ENCODE measurements at regions not wholly inside any gene's neighbourhood (a gene's known extent, or its start where the extent isn't known, plus 50 kb on each side); places are given as distances from the start of the nearest gene placed in this dataset.

- no peak for DNase-seq
Measured at GRCh38 chrX:39982948-39983347, 114.8 kb downstream of the BCOR start.

DNA sequence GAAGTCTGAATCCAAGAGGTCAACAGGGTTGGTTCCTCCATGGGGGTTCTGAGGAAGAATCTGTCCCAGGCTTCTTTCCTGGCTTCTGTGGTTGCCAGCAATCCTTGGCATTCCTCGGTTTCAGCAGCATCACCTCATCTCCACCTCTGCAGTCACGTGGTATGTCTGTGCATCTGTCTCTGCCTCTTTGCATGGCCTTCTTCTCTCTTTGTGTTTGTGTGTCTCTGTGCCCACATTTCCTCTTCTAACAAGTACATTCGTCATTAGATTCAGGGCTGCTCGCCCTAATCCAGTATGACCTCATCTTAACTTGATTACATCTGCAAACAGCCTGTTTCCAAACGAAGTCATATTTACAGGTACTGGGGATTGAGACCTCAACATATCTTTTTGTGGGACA is 114.0 kb downstream of the BCOR start:
- DNase-seq, result no peak

DNA sequence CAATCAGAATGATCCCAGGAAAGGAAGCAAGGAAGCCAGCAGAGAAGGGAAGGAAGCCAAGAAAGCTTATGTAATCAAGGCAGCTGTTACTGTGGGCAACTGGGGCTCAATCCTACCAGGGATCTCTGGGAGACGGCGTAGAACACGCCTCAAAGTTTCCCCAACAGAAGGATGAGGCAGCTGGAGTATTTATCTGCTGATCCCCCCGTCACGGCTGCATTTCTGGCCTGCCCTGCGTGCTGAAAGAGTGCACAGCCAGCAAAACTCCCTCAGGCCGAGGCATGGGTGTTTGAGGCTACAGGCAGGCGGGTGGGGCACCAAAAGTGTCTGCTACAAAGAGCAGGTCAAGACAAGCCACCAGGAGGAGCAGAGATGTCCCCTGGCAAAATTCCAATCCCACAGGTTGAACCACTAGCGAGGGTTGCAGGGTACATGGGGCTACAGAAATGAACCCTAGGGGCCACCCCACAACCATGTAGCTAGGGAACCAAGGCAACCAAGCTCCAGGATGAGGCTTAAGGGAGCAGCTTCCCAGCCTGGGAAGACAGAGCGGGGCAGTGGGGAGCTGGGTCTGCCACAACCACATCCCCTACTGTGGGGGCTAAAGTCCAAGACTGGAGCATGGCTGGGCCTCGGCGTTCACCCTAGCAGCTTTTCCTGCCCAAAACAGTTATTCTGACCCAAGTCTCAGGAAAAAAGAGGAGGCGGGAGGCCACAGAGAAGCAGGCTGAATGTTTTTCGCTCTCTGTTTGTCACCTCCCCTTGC is 113.4 kb downstream of the BCOR start:
- no peak for DNase-seq

DNA sequence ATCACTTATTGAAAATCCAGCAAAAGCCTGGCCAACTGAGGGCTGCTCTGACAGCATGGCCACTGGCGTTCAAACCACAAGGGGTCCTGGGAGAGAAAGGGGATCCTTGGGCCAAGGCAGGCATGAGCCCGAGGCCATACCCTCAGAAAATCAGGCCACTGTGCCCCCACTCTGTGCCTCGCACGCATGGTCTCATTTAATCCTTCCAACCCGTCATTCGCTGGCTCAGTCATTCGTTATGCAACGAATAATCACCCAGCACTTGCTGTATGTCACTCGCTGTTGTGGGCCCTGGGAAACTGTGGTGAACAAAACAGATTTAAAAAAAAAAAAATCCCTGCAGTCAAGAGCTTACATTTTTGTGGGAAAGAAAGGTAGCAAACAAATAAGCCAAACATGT is 112.7 kb downstream of the BCOR start:
- DNase-seq, result no peak

DNA sequence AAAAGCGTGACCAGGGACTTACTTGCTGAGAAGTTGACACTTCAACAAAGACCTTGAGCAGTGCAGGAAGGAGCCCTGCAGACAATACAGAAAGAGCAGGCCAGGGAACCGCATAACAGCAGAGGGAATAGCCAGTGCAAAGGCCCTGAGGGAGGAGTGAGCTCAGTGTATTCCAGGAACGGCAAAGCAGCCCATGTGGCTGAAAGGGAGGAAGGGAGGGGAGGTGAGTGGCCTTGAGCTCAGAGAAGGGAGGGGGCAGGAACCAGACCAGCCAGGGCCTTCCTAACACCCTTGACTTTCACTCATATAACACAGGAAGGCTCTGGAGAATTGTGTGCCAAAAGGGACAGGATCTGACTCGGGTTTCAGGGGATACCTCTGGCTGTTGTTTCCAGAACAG is 112.2 kb downstream of the BCOR start:
- DNase-seq, result no peak

GRCh38 chrX:39988496-39988895 is 109.3 kb downstream of the BCOR start:
- no peak for DNase-seq

DNA sequence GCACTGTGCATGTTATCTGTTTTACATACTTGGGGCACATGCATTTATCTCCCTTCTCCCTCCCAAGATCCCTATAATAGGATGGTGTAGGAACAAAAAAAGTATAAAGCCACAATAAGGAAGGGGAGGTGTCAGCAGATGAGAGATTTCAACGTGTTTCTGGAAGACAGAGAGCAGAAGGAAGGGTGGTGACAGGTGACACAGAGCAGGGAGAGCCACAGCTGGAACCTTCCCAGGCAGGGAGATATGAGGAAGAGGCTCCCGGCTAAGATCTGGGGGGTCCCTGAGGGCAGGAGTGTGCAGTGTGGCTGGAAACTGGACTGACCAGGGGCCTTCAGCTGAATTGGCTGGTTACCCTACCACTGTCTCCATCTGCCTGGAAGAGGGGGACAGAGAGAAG is 107.4 kb downstream of the BCOR start:
- DNase-seq, result no peak

DNA sequence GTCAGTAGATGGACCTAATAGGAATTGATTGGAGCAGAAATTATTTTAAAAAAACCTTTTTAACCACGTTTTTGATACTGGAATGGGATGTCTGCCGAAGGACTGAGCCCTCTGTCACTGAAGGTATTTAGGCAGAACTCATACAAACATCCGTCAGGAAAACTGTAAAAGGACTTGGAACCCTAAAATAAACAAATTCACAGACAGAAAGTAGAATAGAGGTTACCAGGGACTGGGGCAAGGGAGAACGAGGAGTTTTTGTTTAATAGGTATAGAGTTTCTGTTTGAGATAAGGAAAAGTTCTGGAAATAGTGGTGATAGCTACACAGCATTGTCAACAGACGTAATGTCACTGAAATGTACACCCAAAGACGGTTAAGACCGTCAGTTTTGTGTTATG is 105.5 kb downstream of the BCOR start:
- DNase-seq, result no peak

DNA sequence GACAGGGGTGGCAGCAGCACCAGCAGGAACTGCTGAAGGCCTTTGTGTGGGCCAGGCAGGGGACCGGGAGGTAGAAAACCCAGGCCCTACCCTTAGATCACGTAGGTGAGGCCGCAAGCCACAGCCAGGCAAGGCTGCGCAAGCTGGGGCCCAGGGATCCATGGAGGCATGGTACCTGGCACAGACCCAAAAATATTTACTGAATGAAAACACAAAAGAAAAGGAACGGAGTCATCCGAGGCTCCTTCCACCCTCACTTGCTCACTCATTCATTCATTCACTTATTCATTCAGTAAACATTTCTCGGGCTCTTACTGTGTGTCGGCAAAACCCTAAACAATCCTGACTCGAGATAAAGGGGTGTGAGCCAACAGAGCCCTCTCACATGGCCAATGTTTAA is 102.3 kb downstream of the BCOR start:
- DNase-seq, result no peak

- no peak for DNase-seq
Measured at GRCh38 chrX:39996536-39996935, 101.2 kb downstream of the BCOR start.

- DNase-seq, result no peak
Measured at GRCh38 chrX:39998636-39999406, 98.9 kb downstream of the BCOR start.

Data from T-helper 9 cell (primary cell).